Smooth muscle cell (in vitro differentiated cells): ENCODE measurements at regions not wholly inside any gene's neighbourhood (a gene's known extent, or its start where the extent isn't known, plus 50 kb on each side); places are given as distances from the start of the nearest gene placed in this dataset.

ENCODE experiments used
- DNase-seq: peaks from one replicate; lab custom pipeline; 2025; ENCODE audit not compliant: unreplicated experiment; lab: John Stamatoyannopoulos, UW
- H2AFZ ChIP-seq: fragments of 200-600 bp; sonication (generic); 2 replicates; pipeline ENCODE4 v1.6.0; 2016; ENCODE audit warnings: antibody characterized with exemption, low read depth, mild to moderate bottlenecking
- H3F3A ChIP-seq: fragments of 200-600 bp; sonication (generic); 2 replicates; pipeline ENCODE4 v1.6.0; 2017; ENCODE audit warnings: antibody characterized with exemption, low read depth
- H3K27ac ChIP-seq: fragments of 200-600 bp; sonication (generic); 2 replicates; pipeline ENCODE4 v1.5.1; 2016; ENCODE audit warnings: low read depth, mild to moderate bottlenecking
- H3K27me3 ChIP-seq: fragments of 200-600 bp; sonication (generic); 2 replicates; pipeline ENCODE4 v1.6.1; 2016; ENCODE audit warnings: low read depth, mild to moderate bottlenecking
- H3K36me3 ChIP-seq: fragments of 200-600 bp; sonication (generic); 2 replicates; pipeline ENCODE4 v1.5.1; 2016; ENCODE audit warnings: low read depth
- H3K4me1 ChIP-seq: fragments of 200-600 bp; sonication (generic); 2 replicates; pipeline ENCODE4 v1.5.1; 2016; ENCODE audit warnings: low read depth
- H3K4me2 ChIP-seq: fragments of 200-600 bp; sonication (generic); 2 replicates; pipeline ENCODE4 v1.6.0; 2016; ENCODE audit warnings: mild to moderate bottlenecking
- H3K4me3 ChIP-seq: fragments of 200-600 bp; sonication (generic); 2 replicates; pipeline ENCODE4 v1.5.1; 2016; ENCODE audit warnings: mild to moderate bottlenecking
- H3K79me2 ChIP-seq: fragments of 200-600 bp; sonication (generic); 2 replicates; pipeline ENCODE4 v1.6.0; 2016; ENCODE audit warnings: low read depth, mild to moderate bottlenecking
- H3K9ac ChIP-seq: fragments of 200-600 bp; sonication (generic); 2 replicates; pipeline ENCODE4 v1.6.0; 2016; ENCODE audit warnings: low read depth
- H3K9me3 ChIP-seq: fragments of 200-600 bp; sonication (generic); replicated peaks from 2 replicates; pipeline ENCODE4 v1.5.1; 2016; ENCODE audit warnings: low read depth
- H4K20me1 ChIP-seq: fragments of 200-600 bp; sonication (generic); 2 replicates; pipeline ENCODE4 v1.6.0; 2016; ENCODE audit warnings: low read depth
- CTCF ChIP-seq: fragments of 200-600 bp; sonication (generic); IDR thresholded peaks from 2 replicates; pipeline ENCODE4 v1.5.1; 2017; ENCODE audit warnings: borderline replicate concordance, mild to moderate bottlenecking, antibody characterized with exemption; ENCODE audit not compliant: insufficient read depth, poor library complexity, severe bottlenecking
- WGBS: methylation state at CpG from one replicate; pipeline ENCODE4 v1.1.7; 2016; ENCODE audit warnings: low lambda C conversion rate; 5-methylcytosine and 5-hydroxymethylcytosine counted together

- no peaks in the 10 kb centered on the region for H3K9me3 ChIP-seq
- no peak for TF ChIP-seq CTCF
- no peak overlapping the region for H2AFZ ChIP-seq
- H3K27ac ChIP-seq, result no peak overlapping the region
- no peaks in the 10 kb centered on the region for H3K27me3 ChIP-seq
- H3F3A ChIP-seq, result no peaks in the 10 kb centered on the region
- DNase-seq, result no peak
- H3K9ac ChIP-seq, result no peak overlapping the region
- no peak overlapping the region for H3K4me3 ChIP-seq
- no peak overlapping the region for H3K4me2 ChIP-seq
- no peaks in the 10 kb centered on the region for H4K20me1 ChIP-seq
- H3K4me1 ChIP-seq, result no peaks in the 10 kb centered on the region
- H3K79me2 ChIP-seq, result no peaks in the 10 kb centered on the region
- WGBS, result 92% methylated on average over 2 of the region's 2 CpGs
- no peaks in the 10 kb centered on the region for H3K36me3 ChIP-seq
Measured at GRCh38 chr4:175871774-175872405, 59.8 kb upstream of the GPM6A start.

GRCh38 chr4:175873707-175874106 is 61.6 kb upstream of the GPM6A start:
- no peaks in the 10 kb centered on the region for H3K36me3 ChIP-seq
- no peak overlapping the region for H3K27ac ChIP-seq
- WGBS, result 94% methylated on average over 1 of the region's 1 CpG
- no peaks in the 10 kb centered on the region for H3K4me1 ChIP-seq
- no peaks in the 10 kb centered on the region for H3K27me3 ChIP-seq
- H2AFZ ChIP-seq, result no peak overlapping the region
- no peaks in the 10 kb centered on the region for H4K20me1 ChIP-seq
- no peak overlapping the region for H3K4me2 ChIP-seq
- no peaks in the 10 kb centered on the region for H3F3A ChIP-seq
- H3K9ac ChIP-seq, result no peak overlapping the region
- no peaks in the 10 kb centered on the region for H3K9me3 ChIP-seq
- no peak for DNase-seq
- no peaks in the 10 kb centered on the region for H3K79me2 ChIP-seq
- no peak for TF ChIP-seq CTCF
- H3K4me3 ChIP-seq, result no peak overlapping the region

- H3K27ac ChIP-seq, result no peak overlapping the region
- H3K36me3 ChIP-seq, result no peaks in the 10 kb centered on the region
- H3K4me3 ChIP-seq, result no peak overlapping the region
- H4K20me1 ChIP-seq, result no peaks in the 10 kb centered on the region
- no peaks in the 10 kb centered on the region for H3F3A ChIP-seq
- H2AFZ ChIP-seq, result no peak overlapping the region
- no peak for DNase-seq
- TF ChIP-seq CTCF, result no peak
- H3K4me1 ChIP-seq, result no peaks in the 10 kb centered on the region
- no peak overlapping the region for H3K4me2 ChIP-seq
- H3K27me3 ChIP-seq, result no peaks in the 10 kb centered on the region
- no peaks in the 10 kb centered on the region for H3K79me2 ChIP-seq
- 79% methylated on average over 5 of the region's 5 CpGs for WGBS
- H3K9me3 ChIP-seq, result no peaks in the 10 kb centered on the region
- no peak overlapping the region for H3K9ac ChIP-seq
Measured at GRCh38 chr4:175874306-175874705, 62.2 kb upstream of the GPM6A start.
